NCI-H2107 treated with DMSO at 0.1 percent for 48 hours (cell line): ENCODE measurements at regions not wholly inside any gene's neighbourhood (a gene's known extent, or its start where the extent isn't known, plus 50 kb on each side); places are given as distances from the start of the nearest gene placed in this dataset.

Source experiments
- DNase-seq: peaks from one replicate; lab custom pipeline; 2025; ENCODE audit not compliant: unreplicated experiment; lab: John Stamatoyannopoulos, UW

- DNase-seq = no peak
These were observed 58.7 kb downstream of the OTOL1 start for GRCh38 chr3:161555320-161555719.

GRCh38 chr3:161556533-161556932, 59.9 kb downstream of the OTOL1 start:
- no peak for DNase-seq

- no peak for DNase-seq
These were observed 60.3 kb downstream of the OTOL1 start for GRCh38 chr3:161556941-161557340.

DNA sequence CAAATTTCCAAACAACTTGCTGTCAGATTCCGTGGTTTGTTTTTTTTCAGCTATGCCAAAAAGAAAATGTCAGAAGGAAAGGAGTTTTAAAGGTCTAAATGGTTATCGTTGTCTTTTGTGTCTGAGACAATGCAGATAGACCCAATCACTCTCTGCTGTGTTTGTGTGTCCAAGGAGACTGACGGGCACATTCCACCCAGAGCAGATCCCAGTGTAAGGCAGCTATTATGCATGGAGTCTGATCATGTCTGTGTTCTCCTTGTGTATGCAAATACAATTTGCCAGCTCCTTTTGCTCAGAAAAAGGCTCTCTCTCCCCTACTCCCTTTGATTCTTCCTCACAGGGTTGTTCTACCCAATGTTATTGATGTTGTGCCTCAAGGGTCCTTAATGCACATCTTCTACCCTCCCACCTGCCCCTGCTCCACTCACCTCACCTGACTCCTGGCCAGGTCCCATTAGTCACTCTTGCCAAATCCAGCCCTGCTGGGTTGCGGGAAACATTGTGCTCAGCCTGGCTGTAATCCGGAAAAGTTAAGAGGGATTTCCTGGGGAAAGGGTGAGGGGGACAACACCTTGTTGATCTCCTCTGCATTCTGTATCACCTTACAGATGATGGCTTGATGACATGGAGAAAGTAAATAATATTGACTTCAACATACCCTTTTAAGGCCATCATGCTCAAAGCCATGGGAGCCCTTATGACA, 61.0 kb downstream of the OTOL1 start:
- DNase-seq = no peak

- DNase-seq = peak; percentile 34
These were observed 61.6 kb downstream of the OTOL1 start for GRCh38 chr3:161558236-161558635.

DNA sequence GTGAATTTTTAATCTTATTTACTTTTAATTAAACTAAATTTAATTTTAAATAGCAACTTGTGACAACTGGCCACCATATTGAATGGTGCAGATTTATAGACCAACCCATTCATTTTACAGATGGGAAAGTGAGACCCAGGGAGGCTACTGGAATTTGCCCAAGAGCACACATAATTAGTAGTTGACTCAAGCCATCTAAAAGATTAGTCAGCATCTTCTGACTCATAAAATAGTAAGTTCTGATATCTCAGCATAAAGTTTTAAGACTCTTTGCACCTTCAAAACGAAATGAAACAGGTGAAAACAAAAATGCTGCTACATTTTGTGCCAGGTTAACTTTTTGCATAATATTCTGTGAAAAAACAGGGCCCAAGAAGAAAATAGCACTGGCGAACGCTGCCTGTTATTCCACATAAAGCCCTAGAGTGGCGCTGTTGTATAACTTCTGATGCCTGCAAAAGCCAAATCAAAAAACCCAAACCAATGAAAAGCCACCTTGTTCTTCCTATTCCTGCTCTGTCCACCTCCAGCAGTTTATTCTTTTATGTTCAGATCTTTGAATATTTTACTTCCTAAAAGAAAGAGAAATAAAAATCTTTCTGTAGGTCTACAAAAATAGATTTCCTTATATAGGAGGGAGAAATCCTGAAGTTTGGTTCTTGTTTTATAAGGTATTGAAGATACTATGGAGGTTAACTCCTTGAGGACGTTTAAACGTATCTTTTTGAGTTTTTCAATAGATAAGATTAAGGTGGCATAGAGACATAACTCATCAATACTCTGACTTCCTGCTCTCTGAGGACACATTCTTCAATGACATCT, 62.8 kb downstream of the OTOL1 start:
- peak; percentile 58 for DNase-seq

DNA sequence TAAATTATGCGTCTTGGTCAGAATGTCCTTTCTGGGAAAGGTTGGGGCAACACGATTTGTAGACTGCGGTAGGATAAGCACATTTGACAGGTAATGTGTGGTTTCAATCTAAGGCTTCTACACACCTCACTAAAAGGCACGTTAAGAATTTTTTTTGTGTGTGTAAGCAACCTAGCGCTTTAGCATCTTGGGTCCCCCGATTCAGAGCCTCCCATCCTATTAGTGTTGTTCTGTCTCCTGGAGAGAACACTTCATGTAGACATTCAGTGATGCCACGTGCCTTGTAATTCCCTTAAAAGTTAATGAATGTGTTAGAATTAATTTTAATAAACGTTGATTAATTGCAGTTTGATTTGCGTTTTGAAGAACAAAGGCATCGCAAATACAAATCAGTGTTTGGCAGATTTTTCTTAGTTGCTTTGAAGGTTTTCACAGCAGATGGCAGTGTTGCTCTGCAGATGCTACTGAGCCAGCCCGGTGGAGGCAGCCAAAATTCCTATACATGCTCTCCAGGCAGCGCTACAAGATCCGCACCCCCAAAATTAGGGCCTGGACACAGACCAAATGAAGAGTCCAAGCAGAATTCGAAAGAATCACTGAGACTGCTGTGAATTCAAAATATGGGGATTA, 63.5 kb downstream of the OTOL1 start:
- peak; percentile 36 for DNase-seq

DNA sequence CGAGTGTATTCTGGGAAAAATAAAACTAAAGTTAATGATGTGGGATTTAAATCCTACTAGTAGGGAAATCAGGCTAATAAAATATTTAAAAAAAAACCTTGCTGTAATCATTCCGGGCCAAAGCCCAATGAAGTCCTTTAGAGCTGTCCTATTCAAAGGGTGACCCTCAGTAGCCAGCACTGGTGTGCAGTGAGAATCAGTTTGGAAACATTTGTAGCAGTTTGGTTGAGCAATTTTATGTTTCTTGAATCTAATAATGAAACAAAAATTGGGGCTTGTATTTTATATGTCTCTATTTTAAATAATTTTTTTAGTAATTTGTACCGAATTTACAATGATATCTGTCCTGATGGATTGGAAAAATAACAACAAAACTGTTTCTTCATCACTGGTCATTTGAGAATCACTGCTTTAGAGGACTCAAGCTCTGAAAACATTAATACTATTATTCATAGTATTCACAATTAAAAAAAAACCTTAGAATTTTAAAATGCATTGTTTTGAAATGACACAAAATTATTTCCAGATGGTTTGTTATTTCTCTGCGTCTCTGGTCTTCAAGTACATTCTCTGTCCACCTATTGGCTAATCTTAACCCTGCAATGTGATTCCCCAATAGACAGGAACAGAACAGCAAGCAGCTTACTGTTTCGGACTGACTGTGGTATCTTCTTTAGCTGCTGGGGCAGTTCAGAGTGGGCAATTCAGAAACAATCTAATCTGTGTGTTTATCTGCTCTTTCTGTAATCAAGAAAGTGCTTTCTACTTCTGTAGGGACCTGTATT, 71.2 kb downstream of the OTOL1 start:
- DNase-seq = no peak

GRCh38 chr3:161568671-161569070, 72.1 kb downstream of the OTOL1 start:
- DNase-seq = no peak

DNA sequence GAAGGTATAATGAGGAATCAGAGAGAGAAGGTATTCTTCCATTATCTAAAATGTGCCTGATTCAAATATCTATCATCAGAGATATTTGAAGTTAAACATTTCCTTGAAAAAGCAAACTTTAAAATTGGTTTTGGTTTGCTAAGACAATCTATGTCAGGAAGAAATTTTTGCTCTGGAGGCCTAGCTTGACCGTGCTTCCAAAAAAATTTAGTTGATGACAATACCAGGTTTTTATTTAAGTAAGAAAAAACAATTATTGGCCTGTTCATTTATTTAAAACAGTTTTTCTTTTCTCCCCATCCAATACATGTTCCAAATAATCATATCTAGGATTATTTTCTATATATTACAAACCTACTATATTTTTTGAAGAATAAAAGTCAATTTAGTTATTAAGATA, 75.3 kb downstream of the OTOL1 start:
- no peak for DNase-seq

DNA sequence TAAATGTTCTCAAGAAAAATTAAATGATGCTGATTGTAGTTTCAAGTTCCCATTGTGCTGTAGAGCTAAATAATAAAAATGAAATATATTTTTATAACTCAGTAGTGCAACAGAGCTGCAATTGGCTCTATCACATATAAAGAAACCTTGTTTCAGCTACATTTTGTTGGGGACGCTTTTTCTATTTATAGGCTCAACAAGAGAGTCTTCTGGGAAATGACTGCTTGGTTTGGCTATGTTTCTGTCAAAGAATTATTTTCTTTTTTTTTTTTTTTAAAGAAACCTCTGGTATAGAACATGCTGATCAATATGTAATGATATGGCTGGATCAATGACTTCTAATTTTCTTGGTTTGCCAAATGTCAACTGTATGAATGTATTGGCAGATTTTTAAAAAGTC, 76.5 kb downstream of the OTOL1 start:
- DNase-seq = no peak

DNA sequence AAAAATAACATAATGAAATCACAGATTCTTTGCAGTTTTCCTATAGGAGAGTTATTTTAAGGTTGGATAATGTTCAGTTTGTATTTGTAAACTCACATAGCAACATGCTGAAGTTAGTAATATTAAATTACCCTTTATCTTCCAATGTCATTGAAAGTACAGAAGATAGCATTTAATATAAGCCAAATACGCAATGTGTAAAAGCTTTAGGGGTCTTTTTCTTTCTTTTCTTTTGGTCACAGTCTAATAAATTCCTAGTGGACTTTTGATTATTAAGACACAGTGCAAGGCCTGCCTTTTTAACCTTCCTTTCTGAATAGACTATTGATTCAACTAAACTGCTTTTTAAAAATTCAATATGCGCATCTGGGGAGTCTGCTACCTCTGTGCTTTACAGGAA, 79.3 kb downstream of the OTOL1 start:
- DNase-seq = no peak

GRCh38 chr3:161576311-161576710, 79.7 kb downstream of the OTOL1 start:
- no peak for DNase-seq

- DNase-seq = peak; percentile 61
These were observed 80.3 kb downstream of the OTOL1 start for GRCh38 chr3:161576714-161577510.

DNA sequence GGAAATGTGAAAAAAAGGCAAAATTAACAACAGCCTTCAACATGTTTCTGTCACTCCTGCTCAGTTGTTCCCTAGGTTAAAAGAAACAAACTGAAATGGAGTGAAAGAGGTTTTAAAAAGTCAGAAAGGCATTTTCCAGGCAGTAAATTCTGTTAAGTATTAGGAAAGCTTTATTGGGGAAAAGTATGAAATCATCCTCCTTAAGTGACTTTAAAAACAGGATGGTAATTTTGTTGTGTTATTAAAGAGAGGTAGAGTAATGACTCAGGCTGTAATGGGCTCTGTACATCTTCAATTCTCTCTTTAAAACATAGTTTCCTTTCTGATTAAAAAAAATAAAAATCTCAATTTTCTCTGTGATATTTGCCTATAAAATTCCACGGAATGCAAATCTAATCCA, 81.1 kb downstream of the OTOL1 start:
- DNase-seq = no peak

GRCh38 chr3:161579395-161580126, 83.0 kb downstream of the OTOL1 start:
- DNase-seq = no peak

- no peak for DNase-seq
These were observed 89.3 kb downstream of the OTOL1 start for GRCh38 chr3:161585922-161586321.

- DNase-seq = no peak
These were observed 90.1 kb downstream of the OTOL1 start for GRCh38 chr3:161586556-161587235.

- no peak for DNase-seq
These were observed 102.0 kb downstream of the OTOL1 start for GRCh38 chr3:161598639-161599038.
